Peyer's patch (tissue), 4 donors: ENCODE measurements at regions not wholly inside any gene's neighbourhood (a gene's known extent, or its start where the extent isn't known, plus 50 kb on each side); places are given as distances from the start of the nearest gene placed in this dataset.

Experiments
- POLR2A ChIP-seq, 2 donors: fragments of 450-650 bp; IDR thresholded peaks; one replicate each; pipeline ENCODE4 v1.5.1; 2017; ENCODE audit warnings: antibody characterized with exemption in 2 of 2, mild to moderate bottlenecking in 2 of 2, moderate library complexity in 2 of 2
- TF ChIP-seq, protein P1 (sequence below), 6 experiments: fragments of 450-650 bp in 4 of 6; fragments of 200-600 bp in 2 of 6; sonication (generic) in 1 of 6; IDR thresholded peaks; one replicate each; pipeline ENCODE4 v1.5.1; 2017 to 2019; ENCODE audit warnings: antibody characterized with exemption in 6 of 6, mild to moderate bottlenecking in 3 of 6, moderate library complexity in 1 of 6

DNA sequence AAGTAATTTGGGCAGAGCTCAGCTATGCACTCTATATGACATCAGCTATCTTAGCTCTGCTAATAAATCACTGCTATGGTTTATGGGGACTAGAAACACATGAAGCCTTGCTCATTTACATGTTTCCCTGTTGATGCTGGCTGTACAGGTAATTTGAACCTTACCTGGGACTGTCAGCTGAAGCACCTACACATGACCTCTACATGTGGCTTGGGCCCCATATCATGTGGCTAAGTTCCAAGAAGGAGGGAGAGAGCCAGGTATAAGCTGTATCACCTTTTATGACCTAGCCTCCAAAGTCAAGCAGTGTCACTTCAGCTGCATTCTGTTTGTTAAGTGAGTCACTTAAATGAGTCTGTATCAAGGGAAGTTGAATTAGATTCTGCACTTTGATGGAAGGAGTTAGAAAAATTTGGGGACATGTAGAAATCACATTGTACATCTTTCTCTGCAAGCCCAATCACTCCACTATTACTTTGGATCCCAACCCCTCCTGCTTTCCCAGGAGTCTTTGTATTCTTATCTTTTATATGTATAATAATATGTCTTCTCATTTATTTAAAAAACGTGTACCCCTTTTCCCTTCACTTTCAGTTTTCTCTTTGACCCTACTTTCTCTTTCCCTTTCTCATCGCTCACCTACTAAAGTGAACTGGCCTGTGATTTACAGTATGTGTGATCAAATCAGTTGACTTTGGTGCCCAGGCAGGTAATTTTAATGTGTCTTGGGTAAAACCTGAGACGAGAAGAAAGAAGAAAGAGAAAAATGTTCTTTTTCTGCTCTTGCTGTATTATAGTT is 53.4 kb upstream of the PRKACB start:
- TF ChIP-seq, protein P1, sequence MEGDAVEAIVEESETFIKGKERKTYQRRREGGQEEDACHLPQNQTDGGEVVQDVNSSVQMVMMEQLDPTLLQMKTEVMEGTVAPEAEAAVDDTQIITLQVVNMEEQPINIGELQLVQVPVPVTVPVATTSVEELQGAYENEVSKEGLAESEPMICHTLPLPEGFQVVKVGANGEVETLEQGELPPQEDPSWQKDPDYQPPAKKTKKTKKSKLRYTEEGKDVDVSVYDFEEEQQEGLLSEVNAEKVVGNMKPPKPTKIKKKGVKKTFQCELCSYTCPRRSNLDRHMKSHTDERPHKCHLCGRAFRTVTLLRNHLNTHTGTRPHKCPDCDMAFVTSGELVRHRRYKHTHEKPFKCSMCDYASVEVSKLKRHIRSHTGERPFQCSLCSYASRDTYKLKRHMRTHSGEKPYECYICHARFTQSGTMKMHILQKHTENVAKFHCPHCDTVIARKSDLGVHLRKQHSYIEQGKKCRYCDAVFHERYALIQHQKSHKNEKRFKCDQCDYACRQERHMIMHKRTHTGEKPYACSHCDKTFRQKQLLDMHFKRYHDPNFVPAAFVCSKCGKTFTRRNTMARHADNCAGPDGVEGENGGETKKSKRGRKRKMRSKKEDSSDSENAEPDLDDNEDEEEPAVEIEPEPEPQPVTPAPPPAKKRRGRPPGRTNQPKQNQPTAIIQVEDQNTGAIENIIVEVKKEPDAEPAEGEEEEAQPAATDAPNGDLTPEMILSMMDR (IDR thresholded peaks at IDR 0.05), result no peak
- no peak for TF ChIP-seq POLR2A (IDR thresholded peaks at IDR 0.05)
